ENCODE measurements at regions not wholly inside any gene's neighbourhood (a gene's known extent, or its start where the extent isn't known, plus 50 kb on each side); places are given as distances from the start of the nearest gene placed in this dataset.
A peak's percentile ranks its signal among the peaks of the same experiment; 100 is the strongest.

DNA sequence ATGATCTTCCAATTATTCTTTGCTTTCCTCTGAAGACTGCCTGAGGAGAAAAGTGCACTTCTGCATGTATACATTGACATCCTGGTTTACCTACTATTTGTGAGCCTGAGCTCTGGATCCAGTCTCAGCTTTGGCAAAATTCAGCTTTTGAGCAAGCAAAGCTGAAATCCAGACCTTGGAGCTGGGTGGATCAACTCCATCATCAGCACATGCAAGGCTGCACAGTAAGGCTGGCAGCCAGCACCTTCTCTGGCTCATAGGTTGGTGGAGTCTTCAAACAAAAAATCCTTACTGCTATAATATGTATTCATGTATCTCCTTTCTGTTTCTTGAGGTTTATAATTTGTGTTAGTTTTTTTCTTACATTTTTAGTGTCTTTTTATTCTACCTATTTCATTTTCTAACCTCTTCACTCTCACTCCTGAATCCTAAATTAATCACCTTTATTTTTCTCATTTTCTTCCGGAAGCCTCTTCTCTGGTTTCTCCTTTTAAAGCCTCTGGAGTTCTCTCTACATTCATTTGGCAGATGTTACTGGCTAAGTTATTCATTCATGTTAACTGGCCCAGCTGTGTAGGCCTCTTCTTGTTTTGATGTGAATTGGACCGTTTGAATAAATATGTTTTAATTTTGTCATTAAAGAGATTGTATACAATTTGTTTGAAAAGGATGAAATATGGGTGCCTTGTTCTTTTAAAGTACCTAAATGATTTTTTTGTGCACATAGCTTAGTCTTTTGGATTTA lies 224.8 kb downstream of the DACT1 start:
- DNase-seq = no peak

DNA sequence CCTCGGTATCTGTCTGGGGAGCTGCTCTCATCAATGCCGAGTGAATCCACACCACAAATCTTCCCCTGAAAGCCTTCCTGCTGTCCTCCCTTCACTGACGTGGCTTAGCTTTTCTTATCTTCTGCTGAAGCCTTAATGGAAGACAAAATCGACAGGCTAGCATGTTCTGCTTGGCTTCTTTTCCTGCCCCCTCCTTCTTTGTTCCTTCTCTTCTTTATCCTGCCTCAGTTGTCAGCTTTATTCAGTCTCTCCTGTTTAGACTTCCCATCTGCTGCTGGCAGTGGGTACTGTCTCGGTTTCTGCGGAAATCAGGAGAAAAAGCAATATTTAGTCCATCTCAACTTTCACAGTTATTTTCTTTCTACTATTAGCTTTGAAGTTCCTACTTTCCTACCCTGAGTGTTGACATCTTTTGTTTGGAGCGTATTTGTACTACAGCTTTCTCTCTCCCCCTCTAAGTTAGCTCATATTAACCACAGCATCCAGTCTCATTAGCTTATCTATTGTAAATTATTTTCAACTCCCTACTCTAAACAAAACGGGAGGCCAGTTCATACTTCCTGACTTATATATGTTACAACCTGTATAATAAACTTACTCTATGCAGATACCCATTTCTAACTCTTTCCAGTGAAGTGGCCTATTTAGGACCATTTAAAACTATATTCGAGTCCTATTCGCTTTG lies 226.0 kb downstream of the DACT1 start:
- DNase-seq = peak; percentile 38

DNA sequence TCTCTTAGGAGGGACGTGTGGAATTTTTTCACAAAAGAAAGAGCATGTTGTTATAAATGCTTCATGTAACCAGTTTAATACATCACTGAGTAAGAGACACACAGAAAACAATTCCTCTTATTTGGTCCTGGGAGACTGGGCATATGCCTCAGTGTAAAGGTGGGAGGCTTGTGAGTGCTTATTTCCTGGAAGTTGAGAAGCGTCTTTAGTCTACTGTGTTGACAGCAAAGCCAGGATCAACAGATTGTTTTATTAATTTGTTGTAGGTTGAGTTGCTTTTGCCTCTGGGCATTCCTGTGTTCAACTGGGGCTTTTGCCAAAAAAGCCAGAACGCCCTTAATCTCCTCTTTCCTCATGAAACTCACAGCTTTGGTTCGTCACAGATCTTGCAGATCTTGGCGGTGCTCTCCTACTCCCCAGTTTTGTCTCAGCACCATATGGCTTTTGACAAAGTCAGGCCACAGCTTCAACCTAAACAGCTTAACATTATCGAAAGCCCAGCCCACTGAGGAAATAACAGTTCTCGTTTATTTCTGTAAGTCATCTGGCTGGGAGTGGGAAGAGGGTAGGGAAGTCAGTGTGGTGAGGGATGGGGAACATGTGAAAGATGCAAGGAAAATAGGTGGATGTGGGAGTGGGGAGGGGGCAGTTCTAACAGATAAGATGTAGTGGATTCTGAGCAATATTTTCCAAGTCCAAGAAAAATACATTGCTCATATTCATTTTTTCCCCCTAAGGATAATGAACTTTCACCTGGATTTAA lies 227.2 kb downstream of the DACT1 start:
- DNase-seq = peak; percentile 96

DNA sequence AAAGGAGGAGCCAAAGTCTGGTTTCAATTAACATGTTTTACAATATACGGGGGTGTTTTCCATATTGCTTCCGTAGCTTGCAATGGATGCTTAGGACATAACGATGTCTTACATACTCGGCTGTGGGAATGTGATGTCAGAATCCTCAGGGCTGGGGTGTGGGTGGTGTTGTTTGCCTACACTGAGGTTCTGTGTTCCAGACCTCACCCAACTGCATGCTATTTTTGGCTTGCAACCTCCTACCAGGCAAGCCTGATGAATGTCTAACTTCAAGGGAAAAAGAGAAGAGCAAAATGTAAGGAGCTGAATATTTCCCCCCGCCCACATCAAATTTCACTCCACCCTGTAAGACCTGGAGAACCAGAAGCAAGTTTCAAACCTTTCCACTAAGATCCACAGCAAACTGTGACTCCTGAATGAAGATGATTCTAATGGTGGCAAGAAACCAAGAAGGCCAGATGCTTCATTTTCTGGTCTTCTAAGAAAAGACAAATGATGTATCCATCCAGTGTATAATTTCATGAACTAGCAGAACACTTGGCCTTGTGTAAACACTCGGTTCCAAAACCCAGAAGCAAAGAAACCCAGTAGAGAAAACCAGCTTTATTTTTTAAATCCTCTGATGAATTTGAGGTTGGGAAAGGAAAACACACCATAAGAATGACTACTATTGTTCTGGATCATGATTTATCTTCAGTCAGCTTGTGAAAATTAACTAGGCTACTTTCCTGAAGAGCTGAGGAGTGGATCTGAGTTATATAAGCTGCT lies 227.9 kb downstream of the DACT1 start:
- DNase-seq = peak; percentile 92

DNA sequence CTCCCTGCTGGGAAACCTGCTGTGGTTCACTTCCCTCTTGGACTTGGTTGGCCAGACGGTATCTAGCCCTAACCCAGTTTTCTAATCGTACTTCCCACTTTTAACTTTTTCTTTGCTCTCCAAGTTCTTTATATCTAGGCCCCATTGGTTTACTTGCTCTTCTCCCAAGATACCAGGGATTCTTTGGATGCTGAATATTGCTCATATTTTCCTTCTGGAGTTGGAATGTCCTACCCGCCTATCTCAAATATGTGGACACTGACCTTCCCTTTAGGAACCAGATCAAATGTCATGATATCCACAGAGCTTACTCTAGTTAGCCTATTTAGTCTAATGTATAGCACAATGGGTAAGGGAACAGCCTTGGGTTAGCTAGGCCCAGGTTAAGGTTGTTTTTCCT lies 228.6 kb downstream of the DACT1 start:
- DNase-seq = peak; percentile 69

DNA sequence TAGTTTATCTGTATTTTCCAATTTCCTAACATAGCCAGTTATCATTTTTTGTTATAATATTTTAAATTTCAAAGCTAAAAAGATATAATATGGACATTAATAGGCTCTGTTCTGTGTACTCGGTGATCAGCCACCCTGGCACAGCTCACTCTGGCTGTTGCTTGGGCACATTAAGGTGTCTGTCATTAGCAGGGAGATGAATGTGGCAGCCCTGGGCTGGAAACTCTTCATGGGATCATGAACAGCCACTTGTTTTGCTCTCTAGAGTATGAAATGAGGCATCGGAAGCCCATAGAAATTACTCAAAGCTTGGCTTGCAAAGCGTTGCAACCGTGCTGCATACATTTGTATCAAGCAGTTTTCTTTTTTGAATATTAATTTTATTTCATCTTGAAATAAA lies 233.2 kb downstream of the DACT1 start:
- DNase-seq = no peak

DNA sequence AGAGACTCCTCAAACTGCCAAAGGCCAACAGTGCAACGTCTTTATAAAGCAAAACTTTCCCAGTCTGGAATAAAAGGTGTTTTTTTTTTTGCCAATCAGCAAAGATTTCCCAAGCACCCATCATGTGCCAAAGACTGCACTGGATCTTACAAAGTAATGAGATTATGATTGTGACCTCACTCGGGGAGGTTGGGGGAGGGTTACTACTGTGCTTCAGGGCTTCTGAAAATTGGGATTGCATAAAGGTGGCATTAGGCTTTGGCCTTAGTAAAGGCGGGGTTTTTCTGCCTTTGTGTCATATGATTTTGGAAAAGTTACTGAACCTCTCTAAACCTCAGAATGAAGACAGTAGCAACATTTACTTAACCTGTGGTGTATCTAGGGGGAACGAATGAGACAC lies 233.8 kb downstream of the DACT1 start:
- no peak for DNase-seq

DNA sequence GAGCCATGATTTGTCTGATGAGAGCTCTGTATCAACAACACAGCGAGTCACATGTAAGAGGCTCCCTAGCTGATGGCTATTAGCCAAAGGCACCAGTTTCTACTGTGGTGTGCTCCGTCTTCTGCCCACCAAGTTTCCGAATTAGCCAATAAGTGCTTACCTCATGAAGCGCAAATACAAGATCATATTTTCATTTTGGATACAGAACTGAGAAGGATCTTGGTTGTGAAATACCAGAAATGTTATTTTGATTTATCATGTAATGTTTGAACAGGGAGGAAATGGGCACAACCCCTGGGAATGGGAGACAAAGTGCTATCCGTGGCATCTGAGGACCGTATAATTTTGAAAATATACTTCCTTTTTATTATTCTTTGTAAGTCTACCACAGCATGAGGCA lies 234.3 kb downstream of the DACT1 start:
- DNase-seq = peak; percentile 58

DNA sequence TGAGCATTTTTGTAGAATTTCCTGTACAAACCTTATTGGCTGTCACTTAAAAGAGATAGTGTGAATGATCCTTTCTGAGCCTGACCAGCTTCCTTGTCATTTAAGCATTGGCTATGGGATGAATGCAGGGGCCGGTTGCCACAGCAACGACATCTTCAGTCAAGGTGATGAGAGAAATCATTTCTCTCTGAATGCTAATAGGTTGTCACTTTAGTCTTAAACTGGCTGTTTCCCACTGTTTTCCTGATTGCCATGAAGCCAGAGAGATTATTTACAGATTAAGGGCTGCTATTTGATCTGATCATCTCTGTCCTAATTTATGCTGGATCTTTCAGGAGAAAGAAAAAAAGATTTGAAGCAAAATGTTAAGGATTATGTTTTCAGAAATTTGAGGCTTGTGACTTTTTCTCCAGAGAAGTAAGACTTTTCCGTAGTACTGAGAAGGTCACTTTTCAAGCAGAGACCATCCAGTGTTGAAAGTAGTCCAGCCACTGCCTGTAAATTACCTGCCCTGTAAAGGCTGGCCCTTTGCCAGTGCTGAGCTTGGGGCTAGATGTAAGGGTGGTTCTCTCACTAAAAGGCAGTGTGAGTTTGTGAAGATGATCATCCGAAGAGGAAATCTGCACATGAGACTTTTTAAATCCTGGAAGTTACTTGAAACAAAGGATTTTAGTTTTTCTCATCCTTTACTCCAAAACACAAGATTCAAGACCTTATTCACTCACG lies 235.6 kb downstream of the DACT1 start:
- no peak for DNase-seq

DNA sequence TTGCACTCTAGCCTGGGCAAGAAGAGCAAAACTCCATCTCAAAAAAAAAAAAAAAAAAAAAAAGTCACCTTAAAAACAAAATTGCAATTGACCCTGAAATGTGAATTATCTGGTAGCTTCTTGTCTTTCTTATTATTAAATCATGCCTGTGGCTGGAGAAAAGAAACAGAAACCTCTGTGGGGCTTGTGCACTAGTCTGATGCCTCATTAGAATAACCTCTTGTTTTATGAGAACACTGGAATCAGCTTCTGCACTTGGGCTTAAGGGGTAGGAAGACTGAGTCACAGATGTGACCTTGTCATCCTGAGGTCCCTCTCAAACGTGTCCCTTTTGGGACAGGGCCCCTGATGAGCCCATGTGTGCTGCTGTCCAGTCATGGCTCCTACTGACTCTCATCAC lies 237.9 kb downstream of the DACT1 start:
- DNase-seq = no peak

DNA sequence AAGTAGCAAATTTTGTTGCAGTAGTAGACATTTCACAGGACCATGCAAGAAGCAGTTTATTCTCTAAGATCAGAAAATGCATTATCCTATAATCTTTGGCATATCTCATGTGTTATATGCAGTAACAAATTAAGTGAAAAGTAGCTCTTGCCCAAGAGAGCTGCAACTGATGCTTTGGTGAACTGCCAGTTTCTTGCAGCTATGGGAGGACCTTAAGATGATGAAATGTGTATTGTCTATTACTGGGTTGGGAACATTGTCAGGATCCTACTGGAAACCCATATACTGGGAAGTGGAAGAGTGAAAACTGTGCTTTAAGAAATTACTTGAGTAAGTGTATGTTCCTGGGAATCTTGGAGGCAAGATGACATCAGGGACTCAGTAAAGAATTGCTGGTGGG lies 238.8 kb downstream of the DACT1 start:
- DNase-seq = peak; percentile 91

DNA sequence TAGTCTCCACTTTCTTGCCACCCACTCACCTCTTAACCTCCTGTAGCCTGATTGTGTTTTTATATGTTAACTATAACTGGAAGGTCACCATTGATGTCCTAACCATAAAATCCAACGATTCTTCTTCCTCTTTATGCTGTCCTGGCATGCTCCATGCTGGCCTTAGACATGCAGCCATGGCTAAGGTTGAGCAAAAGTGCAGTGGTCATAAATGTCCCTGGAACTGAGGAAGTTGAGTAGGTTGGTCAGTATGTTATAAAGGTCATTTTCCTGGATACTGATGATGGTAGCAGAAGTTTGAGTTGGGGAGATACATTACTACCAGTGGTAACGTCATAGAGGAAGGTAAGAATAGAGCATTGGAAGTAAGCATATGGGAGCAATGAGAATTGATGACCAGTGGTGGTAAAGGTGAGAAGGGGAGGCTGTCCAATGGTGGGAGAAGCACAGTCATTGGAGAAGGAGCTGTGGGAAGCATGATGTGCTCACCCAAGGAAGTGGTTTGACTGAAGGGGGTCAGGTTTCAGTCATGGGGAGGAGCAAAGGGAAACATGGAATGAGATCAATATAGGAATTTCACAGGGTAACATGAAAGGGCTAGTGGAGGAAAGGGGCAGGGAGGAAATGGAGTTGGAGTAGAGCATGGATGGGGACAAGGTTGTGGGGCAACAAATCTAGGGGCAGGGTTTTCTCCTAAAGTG lies 240.8 kb downstream of the DACT1 start:
- DNase-seq = peak; percentile 29

DNA sequence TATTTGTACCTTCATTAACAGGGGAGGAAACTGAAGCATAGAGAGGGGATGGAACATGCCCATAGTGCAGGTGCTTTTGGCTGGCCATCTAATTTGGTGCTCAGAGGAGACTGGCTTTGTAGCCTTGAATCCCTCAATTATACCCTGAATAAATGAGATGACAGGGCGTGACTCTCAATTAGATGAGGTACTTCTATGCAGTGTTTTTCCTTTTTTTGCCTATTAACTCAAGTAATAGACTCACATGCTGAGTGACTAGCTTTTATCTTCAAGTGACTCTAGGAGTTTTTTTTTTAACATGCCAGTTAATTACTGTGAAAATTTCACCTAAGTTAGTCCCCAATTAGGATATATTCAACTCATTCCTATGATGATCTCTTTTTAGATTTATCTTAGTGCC lies 243.7 kb downstream of the DACT1 start:
- DNase-seq = no peak

DNA sequence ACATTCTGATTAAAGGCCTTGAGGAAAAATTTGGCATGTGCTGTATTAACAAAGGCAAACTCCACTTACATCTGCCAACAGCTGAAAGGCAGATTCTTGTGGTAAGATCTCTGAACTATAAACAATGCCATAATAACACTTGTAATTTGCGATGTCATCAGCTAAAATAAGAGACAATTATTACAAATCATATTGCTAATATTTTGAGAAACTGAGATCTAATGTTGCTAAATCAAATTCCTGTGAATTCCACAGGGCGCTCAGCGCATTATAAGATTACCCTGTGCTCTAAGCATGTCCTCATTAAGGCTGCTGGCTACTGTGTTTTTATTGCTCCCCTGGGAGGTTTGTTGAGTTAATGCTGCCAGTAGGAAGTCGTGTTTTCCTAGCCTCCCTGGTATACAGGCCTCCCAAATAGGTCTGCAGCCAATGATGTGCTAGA lies 244.8 kb downstream of the DACT1 start:
- peak; percentile 95 for DNase-seq

DNA sequence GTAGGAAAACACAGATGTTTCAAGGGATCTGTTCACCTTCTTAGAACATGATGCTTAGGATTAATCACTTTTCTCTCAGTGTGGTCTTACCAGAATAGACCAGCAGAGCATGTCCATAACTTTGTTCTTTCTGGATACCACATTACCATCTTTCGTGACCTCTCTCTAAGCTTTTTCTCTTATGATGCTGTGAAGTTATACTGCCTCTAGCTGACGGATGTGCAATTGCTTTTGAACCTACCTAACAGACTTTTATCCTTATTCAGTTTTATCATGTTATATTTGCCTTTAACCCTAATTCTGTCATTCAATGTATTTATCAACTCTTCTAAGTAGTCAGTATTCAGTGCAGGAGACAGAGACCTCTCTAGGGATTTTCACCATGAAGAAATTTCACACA lies 246.7 kb downstream of the DACT1 start:
- DNase-seq = no peak

DNA sequence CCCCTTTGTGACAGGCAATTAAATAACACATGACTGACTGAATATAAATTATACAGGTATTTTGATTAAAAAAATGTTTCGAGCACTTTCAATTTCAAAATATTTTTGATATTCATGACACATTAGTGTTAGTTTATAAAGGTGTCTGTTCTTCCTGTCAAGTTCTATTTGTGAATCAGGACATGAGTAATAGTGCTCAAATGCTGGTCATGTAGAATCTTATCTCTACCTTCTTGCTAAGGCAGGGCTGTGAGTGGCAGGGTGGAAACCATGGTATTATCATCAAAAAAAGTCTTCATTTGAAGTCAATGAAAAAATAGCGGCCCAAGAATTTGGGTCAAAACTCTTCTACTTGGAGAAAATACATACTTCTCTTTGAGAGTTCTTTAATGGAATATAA lies 250.2 kb downstream of the DACT1 start:
- DNase-seq = no peak

DNA sequence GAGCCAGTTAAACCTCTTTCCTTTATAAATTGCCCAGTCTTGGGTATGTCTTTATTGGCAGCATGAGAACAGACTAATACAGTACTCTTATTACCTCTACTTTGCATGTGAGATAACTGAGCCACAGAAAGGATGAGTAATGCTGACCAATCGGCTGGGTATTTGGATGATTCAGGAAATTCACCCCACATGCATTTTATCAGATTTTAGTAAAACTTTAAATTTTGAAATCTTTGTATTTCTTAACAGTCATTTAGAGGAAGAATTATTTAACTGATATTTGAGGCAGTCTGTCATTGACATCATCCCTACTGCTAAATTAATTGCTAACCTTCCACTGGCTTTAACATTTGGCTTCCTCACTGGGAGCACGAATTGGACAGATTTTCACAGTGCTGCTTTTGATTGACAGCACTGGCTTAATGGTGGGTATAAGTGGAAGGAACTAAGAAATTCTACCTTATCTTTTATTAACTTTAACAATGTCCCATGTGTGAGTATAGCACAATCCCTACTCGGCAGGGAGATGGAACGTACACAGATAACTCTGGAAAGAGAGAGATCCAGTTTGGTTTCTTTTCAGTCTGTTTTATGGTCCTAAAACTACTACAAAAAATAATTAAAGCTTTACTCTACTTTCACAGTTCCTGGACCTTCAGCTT lies 261.0 kb downstream of the DACT1 start:
- DNase-seq = peak; percentile 98

DNA sequence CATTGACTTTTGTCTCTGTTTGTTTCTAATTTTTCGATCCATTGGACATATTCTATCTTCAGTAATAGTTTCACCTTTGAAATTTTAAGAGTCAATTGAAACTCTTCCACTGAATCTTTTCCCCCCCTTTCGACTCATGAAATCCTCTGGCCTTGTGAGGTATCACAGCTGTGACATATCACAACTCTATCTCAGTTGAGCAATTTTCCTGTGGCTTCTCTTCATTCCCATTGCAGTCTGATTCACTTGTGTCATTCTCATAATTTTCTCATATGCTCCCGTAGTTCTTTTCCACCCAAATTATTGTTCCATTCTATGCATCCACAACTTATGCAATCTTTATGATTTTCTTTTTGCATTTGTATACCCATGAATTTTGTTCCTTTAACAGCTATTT lies 261.6 kb downstream of the DACT1 start:
- DNase-seq = peak; percentile 94

DNA sequence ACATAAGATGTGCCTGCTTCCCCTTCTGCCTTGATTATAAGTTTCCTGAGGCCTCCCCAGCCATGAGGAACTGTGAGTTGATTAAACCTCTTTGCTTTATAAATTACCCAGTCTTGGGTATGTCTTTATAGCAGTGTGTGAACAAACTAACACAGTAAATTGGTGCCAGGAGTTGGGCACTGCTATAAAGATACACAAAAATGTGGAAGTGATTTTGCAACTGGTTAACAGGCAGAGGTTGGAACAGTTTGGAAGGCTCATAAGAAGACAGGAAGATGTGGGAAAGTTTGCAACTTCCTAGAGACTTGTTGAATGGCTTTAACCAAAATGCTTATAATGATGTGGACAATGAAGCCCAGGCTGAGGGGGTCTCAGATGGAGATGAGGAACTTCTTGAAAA lies 264.1 kb downstream of the DACT1 start:
- DNase-seq = no peak

DNA sequence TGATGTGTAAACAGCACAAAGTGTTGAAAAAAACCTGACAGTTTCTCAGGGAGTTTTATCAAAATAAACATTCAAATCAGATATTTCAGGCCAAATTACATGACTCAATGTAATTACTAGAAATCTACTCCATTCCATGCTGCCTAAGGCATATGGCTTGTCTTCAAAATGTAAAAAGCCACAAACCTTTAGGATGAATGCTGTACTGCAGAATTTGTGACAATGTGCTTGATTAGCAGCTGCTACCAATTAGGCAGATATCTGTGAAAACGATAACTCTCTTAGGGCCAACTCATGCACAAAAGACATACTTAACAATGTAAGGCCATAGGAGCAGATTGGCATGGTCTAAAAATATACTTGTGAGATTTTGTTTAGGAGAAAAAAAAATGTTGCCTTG lies 267.0 kb downstream of the DACT1 start:
- DNase-seq = peak; percentile 80

DNA sequence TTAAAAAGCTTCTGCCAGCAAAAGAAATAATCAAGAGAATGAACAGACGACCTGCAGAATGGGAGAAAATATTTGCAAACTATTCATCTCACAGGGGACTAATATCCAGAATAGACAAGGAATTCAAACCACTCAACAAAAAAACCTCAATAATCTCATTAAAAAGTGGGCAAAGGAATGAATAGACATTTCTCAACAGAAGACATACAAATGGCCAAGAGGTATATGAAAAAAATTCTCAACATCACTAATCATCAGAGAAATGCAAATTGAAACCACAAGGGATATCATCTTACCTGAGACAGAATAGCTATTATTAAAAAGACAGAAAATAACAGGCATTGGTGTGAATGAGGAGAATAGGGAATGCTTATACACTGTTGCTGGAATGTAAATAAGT lies 270.0 kb downstream of the DACT1 start:
- DNase-seq = peak; percentile 86

Measured in fibroblast of upper back skin (primary cell).